ENCODE measurements at regions not wholly inside any gene's neighbourhood (a gene's known extent, or its start where the extent isn't known, plus 50 kb on each side); places are given as distances from the start of the nearest gene placed in this dataset.

GRCh38 chr20:41879123-41879522 is 260.9 kb upstream of the CHD6 start:
- DNase-seq: no peak

DNA sequence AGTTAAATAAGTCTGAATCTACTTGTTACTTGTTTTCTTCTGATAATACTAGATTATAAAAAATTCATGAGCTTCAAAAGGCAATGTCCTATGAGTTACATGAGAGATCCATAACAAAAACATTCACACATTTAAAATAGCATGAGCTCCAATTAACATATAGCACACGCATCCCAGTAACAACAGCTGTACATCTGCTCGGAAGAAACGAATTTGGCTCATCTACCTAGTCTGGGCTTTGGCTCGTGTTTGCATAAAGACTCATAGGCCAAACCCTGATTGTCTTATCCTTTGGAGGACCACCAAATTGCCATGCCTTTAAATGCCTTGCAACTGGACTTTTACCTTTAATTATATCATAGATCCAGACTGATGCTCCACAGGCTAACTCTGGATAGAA is 259.7 kb upstream of the CHD6 start:
- DNase-seq: no peak

GRCh38 chr20:41874658-41875057 is 256.5 kb upstream of the CHD6 start:
- DNase-seq: no peak

GRCh38 chr20:41872930-41873329 is 254.8 kb upstream of the CHD6 start:
- DNase-seq: no peak

DNA sequence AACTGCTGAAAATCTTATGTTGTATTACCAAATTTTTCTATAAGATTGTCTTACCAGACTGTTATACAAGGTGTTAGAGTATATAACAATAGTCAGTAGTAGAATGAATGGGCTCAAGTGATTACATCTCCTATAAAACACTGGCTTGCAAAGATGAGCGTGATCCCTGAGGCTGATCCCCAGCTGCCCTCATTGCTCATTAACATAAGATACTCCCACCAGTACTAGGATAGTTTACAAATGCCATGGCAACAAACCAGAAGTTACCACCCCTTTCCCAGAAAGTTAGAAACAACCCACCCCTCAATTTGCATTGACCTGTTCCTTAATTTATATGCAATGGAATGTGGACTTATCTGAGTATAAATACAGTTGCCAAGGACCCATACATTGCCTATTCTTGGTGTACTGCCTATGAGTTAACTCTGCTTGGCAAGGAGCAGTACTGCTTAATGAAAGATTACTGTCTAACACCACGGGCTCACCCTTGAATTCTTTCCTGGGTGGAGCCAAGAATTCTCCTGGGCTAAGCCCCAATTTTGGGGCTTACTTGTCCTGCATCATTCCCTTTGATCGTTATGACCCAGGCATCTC is 252.8 kb upstream of the CHD6 start:
- DNase-seq: no peak

- DNase-seq: no peak
Observed at GRCh38 chr20:41869261-41869660, 251.1 kb upstream of the CHD6 start.

GRCh38 chr20:41865938-41866337 is 247.8 kb upstream of the CHD6 start:
- no peak for DNase-seq

DNA sequence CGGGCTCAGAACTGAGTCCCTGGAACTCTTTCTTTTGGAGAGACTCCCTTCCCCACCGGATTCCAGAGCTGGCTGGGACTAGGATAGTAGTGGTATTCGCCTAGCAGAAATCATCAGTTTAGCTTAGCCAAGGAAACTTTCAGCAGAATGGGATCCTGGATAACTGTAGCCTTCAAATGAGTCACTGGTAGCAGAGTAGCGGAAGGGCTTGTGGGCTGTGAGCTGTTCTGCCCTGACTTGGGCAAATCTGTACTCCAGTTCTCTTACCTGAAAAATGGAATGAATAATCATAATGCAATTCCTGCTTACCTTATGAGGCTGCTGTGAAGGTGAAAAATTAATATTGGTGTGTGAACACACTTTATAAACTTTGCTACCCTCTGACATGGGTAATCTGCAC is 244.3 kb upstream of the CHD6 start:
- no peak for DNase-seq

GRCh38 chr20:41861772-41862422 is 243.7 kb upstream of the CHD6 start:
- no peak for DNase-seq

GRCh38 chr20:41854765-41855164 is 236.6 kb upstream of the CHD6 start:
- DNase-seq: no peak

DNA sequence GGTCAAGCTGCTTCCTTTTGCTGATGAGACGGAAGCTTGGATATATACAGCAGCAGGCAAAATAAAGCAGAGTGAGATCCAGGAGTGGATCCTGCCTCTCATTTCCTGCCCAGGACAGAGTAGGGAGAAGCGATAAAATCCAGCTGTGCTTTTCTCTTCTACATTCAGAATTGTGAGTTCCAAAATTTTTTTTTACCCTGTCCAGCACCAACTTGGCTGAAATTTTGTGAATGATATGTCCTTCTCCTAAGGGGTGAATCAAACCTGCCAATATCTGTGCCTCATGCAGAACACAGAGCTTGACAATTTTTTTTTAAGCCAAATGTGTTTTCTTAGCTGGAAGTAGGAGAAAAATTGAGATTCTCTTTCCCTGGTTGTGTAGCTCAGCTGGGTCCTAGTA is 235.6 kb upstream of the CHD6 start:
- no peak for DNase-seq

GRCh38 chr20:41848180-41848579 is 230.0 kb upstream of the CHD6 start:
- no peak for DNase-seq

- DNase-seq: no peak
Observed at GRCh38 chr20:41837669-41838224, 219.6 kb upstream of the CHD6 start.

DNA sequence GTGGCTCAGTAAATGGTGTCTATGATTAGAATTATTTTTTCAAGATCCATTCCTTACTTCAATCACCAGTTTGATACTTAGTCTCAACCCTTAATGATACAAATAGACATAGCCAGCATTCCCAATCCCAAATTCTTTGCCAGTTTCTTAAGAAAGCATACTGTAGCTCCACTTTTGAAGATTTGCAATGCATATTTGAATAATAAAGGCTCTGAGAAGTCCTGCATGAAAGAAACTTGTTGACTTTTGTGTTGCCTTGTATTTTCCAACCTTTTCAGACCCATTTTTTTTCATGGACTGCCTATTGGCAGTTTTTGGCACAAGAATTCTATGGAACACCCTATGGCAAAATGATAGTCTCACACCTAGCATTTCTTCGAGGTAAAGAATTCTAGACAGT is 215.6 kb upstream of the CHD6 start:
- no peak for DNase-seq

- DNase-seq: no peak
Observed at GRCh38 chr20:41830702-41831101, 212.5 kb upstream of the CHD6 start.

DNA sequence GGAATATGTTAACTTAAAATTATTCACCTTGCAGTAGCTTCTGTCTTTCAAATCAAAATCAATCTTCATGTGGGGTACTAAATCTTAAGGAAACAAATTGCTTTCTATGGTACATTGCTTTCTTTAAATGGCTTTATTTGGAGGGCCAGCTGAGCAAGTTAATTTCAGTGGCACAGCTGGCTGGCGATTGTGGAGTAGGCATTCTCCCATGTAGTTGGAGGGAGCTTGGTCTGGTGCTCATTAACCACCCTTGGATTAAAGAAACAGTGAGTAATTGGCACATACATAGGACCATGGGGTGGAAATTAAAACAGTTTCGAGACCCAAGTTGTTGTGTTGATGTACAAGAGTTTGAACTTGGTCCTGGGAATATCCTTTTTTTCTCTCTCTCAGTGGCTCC is 201.3 kb upstream of the CHD6 start:
- no peak for DNase-seq

- DNase-seq: no peak
Observed at GRCh38 chr20:41818991-41819390, 200.8 kb upstream of the CHD6 start.

- no peak for DNase-seq
Observed at GRCh38 chr20:41818369-41818768, 200.2 kb upstream of the CHD6 start.

GRCh38 chr20:41811456-41811855 is 193.3 kb upstream of the CHD6 start:
- DNase-seq: no peak

GRCh38 chr20:41800040-41800439 is 181.9 kb upstream of the CHD6 start:
- DNase-seq: no peak

DNA sequence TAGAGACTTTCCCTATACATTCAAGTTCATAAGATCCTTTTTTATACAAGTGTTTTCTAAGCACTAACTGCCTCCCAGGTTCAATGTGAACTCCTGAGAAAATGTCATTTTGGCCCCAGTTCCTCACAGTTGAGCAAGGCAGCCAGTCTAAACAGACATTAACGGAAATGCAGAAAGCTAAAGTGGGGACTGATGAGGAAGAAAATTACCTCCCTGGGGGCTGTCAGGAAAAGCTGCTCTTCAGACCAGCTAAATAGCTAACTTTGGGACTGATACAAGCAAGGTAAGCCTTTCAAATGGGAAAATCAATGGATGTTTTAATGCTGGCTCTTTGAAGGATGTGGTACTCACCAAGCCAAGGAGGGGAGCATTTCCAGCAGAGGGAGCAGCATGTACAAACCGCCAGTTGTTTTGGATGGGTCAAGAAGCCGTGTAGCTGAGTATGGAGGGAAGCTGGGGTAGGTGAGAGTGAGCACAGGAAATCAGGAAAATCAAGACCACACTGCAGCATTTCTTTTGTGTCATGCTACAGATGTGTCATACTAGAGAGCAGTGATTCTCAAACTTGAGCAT is 180.8 kb upstream of the CHD6 start:
- no peak for DNase-seq

DNA sequence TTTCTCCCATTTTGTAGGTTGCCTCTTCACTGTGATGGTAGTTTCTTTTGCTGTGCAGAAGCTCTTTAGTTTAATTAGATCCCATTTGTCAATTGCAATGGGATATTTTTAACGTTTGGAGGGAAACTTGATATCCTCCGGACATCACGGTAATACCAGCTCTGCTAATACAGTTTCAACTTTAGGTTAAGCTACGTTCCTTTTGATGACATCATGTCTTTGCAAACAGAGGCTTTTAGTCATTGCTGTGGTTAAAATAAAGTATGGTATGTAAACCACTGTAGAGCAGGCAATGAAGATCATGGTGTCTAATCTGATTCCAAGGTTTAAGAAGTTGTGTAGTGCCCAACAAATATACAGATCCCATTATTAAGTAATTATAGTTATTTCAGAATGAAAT is 168.0 kb upstream of the CHD6 start:
- no peak for DNase-seq

- DNase-seq: no peak
Observed at GRCh38 chr20:41784209-41784958, 166.2 kb upstream of the CHD6 start.

Data from CD4-positive, alpha-beta T cell treated with Interleukin-21 for 1 hour (primary cell).